ENCODE measurements at regions not wholly inside any gene's neighbourhood (a gene's known extent, or its start where the extent isn't known, plus 50 kb on each side); places are given as distances from the start of the nearest gene placed in this dataset.

GRCh38 chr11:116187026-116187425, 585.8 kb downstream of the BUD13 start:
- no peak overlapping the region for H3K9ac ChIP-seq (ENCODE audit: low read length in 3 of 3)
- intact Hi-C loops (cut with DNase I): no loop called here
- DNase-seq: no peak
- no peaks in the 10 kb centered on the region for H3K4me1 ChIP-seq (ENCODE audit: control insufficient read depth in 2 of 3, insufficient read depth in 2 of 3, low read depth in 1 of 3, low read length in 3 of 3)
- no peak for FAIRE-seq
- no peak overlapping the region for H3K27ac ChIP-seq (ENCODE audit: low read depth in 2 of 2, low read length in 2 of 2)
- no peaks in the 10 kb centered on the region for H3K27me3 ChIP-seq (ENCODE audit: control insufficient read depth, insufficient read depth, low read length)
- H3K4me3 ChIP-seq (ENCODE audit: low read length in 3 of 3): no peak overlapping the region
- TF ChIP-seq CTCF (IDR thresholded peaks at IDR 0.05; ENCODE audit: borderline replicate concordance, extremely low read depth, insufficient read depth): no peak
- no peaks in the 10 kb centered on the region for H3K9me3 ChIP-seq (ENCODE audit: control insufficient read depth in 2 of 3, insufficient read depth in 1 of 3, low read length in 3 of 3)
- no peaks in the 10 kb centered on the region for H3K36me3 ChIP-seq (ENCODE audit: control insufficient read depth in 2 of 3, insufficient read depth in 3 of 3, low read length in 3 of 3)

GRCh38 chr11:116185551-116185950, 587.2 kb downstream of the BUD13 start:
- Histone ChIP-seq H3K9me3 (ENCODE audit: control insufficient read depth in 2 of 3, insufficient read depth in 1 of 3, low read length in 3 of 3) (no peaks in the 10 kb centered on the region), H3K27me3 (ENCODE audit: control insufficient read depth, insufficient read depth, low read length) (no peaks in the 10 kb centered on the region), H3K27ac (ENCODE audit: low read depth in 2 of 2, low read length in 2 of 2) (no peak overlapping the region), H3K9ac (ENCODE audit: low read length in 3 of 3) (no peak overlapping the region), H3K4me3 (ENCODE audit: low read length in 3 of 3) (no peak overlapping the region), H3K4me1 (ENCODE audit: control insufficient read depth in 2 of 3, insufficient read depth in 2 of 3, low read depth in 1 of 3, low read length in 3 of 3) (peaks cover 0 to 5% (median 0%) of the 10 kb centered on the region in 3 donors), H3K36me3 (ENCODE audit: control insufficient read depth in 2 of 3, insufficient read depth in 3 of 3, low read length in 3 of 3) (no peaks in the 10 kb centered on the region)
- FAIRE-seq: no peak
- DNase-seq: no peak
- TF ChIP-seq CTCF (IDR thresholded peaks at IDR 0.05; ENCODE audit: borderline replicate concordance, extremely low read depth, insufficient read depth): no peak
- intact Hi-C loops (cut with DNase I): no loop called here

- TF ChIP-seq CTCF (IDR thresholded peaks at IDR 0.05; ENCODE audit: borderline replicate concordance, extremely low read depth, insufficient read depth): no peak
- intact Hi-C loops (cut with DNase I): no loop called here
- Histone ChIP-seq H3K27me3 (ENCODE audit: control insufficient read depth, insufficient read depth, low read length) (no peaks in the 10 kb centered on the region), H3K4me3 (ENCODE audit: low read length in 3 of 3) (no peak overlapping the region), H3K36me3 (ENCODE audit: control insufficient read depth in 2 of 3, insufficient read depth in 3 of 3, low read length in 3 of 3) (no peaks in the 10 kb centered on the region), H3K4me1 (ENCODE audit: control insufficient read depth in 2 of 3, insufficient read depth in 2 of 3, low read depth in 1 of 3, low read length in 3 of 3) (peaks cover 0 to 8% (median 0%) of the 10 kb centered on the region in 3 donors), H3K9ac (ENCODE audit: low read length in 3 of 3) (no peak overlapping the region), H3K9me3 (ENCODE audit: control insufficient read depth in 2 of 3, insufficient read depth in 1 of 3, low read length in 3 of 3) (no peaks in the 10 kb centered on the region), H3K27ac (ENCODE audit: low read depth in 2 of 2, low read length in 2 of 2) (no peak overlapping the region)
- FAIRE-seq: no peak
- no peak for DNase-seq
Observed at GRCh38 chr11:116184763-116185162, 588.0 kb downstream of the BUD13 start.

- Histone ChIP-seq H3K27me3 (ENCODE audit: control insufficient read depth, insufficient read depth, low read length) (no peaks in the 10 kb centered on the region), H3K4me3 (ENCODE audit: low read length in 3 of 3) (no peak overlapping the region), H3K9ac (ENCODE audit: low read length in 3 of 3) (no peak overlapping the region), H3K9me3 (ENCODE audit: control insufficient read depth in 2 of 3, insufficient read depth in 1 of 3, low read length in 3 of 3) (no peaks in the 10 kb centered on the region), H3K27ac (ENCODE audit: low read depth in 2 of 2, low read length in 2 of 2) (no peak overlapping the region), H3K4me1 (ENCODE audit: control insufficient read depth in 2 of 3, insufficient read depth in 2 of 3, low read depth in 1 of 3, low read length in 3 of 3) (peaks cover 0 to 8% (median 0%) of the 10 kb centered on the region in 3 donors), H3K36me3 (ENCODE audit: control insufficient read depth in 2 of 3, insufficient read depth in 3 of 3, low read length in 3 of 3) (no peaks in the 10 kb centered on the region)
- no peak for TF ChIP-seq CTCF (IDR thresholded peaks at IDR 0.05; ENCODE audit: borderline replicate concordance, extremely low read depth, insufficient read depth)
- intact Hi-C loops (cut with DNase I): no loop called here
- DNase-seq (no peak), FAIRE-seq (no peak)
Observed at GRCh38 chr11:116182356-116182966, 590.3 kb downstream of the BUD13 start.
